GM18909 (cell line): ENCODE measurements at regions not wholly inside any gene's neighbourhood (a gene's known extent, or its start where the extent isn't known, plus 50 kb on each side); places are given as distances from the start of the nearest gene placed in this dataset.

ENCODE experiments used
- ATAC-seq: cut with Tn5 transposase; IDR thresholded peaks from one replicate; pipeline ENCODE4 v1.9.1; 2021; ENCODE audit warnings: mild to moderate bottlenecking; ENCODE audit not compliant: unreplicated experiment, poor library complexity

- no peak for ATAC-seq
Observed at GRCh38 chr14:100638211-100638855, 51.1 kb upstream of the BEGAIN start.

- ATAC-seq = no peak
Observed at GRCh38 chr14:100639280-100639679, 52.1 kb upstream of the BEGAIN start.

GRCh38 chr14:100640471-100641273 is 53.5 kb upstream of the BEGAIN start:
- ATAC-seq = peak; percentile 97

GRCh38 chr14:100641274-100641860 is 54.1 kb upstream of the BEGAIN start:
- ATAC-seq = no peak

GRCh38 chr14:100643426-100643825 is 56.2 kb upstream of the BEGAIN start:
- no peak for ATAC-seq

GRCh38 chr14:100644383-100644782 is 57.2 kb upstream of the BEGAIN start:
- no peak for ATAC-seq

- no peak for ATAC-seq
Observed at GRCh38 chr14:100644784-100645183, 57.6 kb upstream of the BEGAIN start.

GRCh38 chr14:100645196-100645981 is 58.2 kb upstream of the BEGAIN start:
- ATAC-seq = no peak

- ATAC-seq = no peak
Observed at GRCh38 chr14:100645982-100646314, 58.7 kb upstream of the BEGAIN start.

GRCh38 chr14:100648474-100649172 is 61.4 kb upstream of the BEGAIN start:
- no peak for ATAC-seq

- no peak for ATAC-seq
Observed at GRCh38 chr14:100649173-100649519, 61.9 kb upstream of the BEGAIN start.

GRCh38 chr14:100651999-100652508 is 64.8 kb upstream of the BEGAIN start:
- ATAC-seq = no peak

- no peak for ATAC-seq
Observed at GRCh38 chr14:100652744-100653143, 65.5 kb upstream of the BEGAIN start.

GRCh38 chr14:100653409-100653808 is 66.2 kb upstream of the BEGAIN start:
- no peak for ATAC-seq

GRCh38 chr14:100654025-100654813 is 67.0 kb upstream of the BEGAIN start:
- peak; percentile 8 for ATAC-seq

- ATAC-seq = peak; percentile 48
Observed at GRCh38 chr14:100654814-100655740, 67.9 kb upstream of the BEGAIN start.

- ATAC-seq = no peak
Observed at GRCh38 chr14:100655741-100656085, 68.5 kb upstream of the BEGAIN start.

GRCh38 chr14:100656996-100657395 is 69.7 kb upstream of the DLK1 start:
- ATAC-seq = no peak
